Left renal pelvis (tissue), 4 donors: ENCODE measurements at regions not wholly inside any gene's neighbourhood (a gene's known extent, or its start where the extent isn't known, plus 50 kb on each side); places are given as distances from the start of the nearest gene placed in this dataset.

ENCODE experiments used
- DNase-seq, 4 donors: peaks; one replicate each; pipeline ENCODE4 v3.0.0-alpha.2; 2013; ENCODE audit warnings: low read depth in 4 of 4, low spot score in 3 of 4

GRCh38 chr4:123862812-123863211 is 466.2 kb downstream of the SPRY1 start:
- DNase-seq = no peak

GRCh38 chr4:123866796-123867195 is 470.2 kb downstream of the SPRY1 start:
- DNase-seq = no peak

GRCh38 chr4:123867910-123868587 is 471.5 kb downstream of the SPRY1 start:
- no peak for DNase-seq

- peak in 1 of 4 donors; percentile 50 for DNase-seq
Measured at GRCh38 chr4:123869286-123870215, 473.0 kb downstream of the SPRY1 start.

- no peak for DNase-seq
Measured at GRCh38 chr4:123870216-123870876, 473.8 kb downstream of the SPRY1 start.

- DNase-seq = no peak
Measured at GRCh38 chr4:123871341-123871740, 474.7 kb downstream of the SPRY1 start.

GRCh38 chr4:123874063-123874462 is 477.5 kb downstream of the SPRY1 start:
- DNase-seq = no peak

- no peak for DNase-seq
Measured at GRCh38 chr4:123876143-123876542, 479.5 kb downstream of the SPRY1 start.

- DNase-seq = no peak
Measured at GRCh38 chr4:123876671-123877101, 480.1 kb downstream of the SPRY1 start.

GRCh38 chr4:123877551-123877950 is 481.0 kb downstream of the SPRY1 start:
- no peak for DNase-seq

- DNase-seq = no peak
Measured at GRCh38 chr4:123878976-123879375, 482.4 kb downstream of the SPRY1 start.

- no peak for DNase-seq
Measured at GRCh38 chr4:123880631-123881030, 484.0 kb downstream of the SPRY1 start.

- no peak for DNase-seq
Measured at GRCh38 chr4:123884922-123885321, 488.3 kb downstream of the SPRY1 start.

GRCh38 chr4:123889507-123889906 is 492.9 kb downstream of the SPRY1 start:
- no peak for DNase-seq

- DNase-seq = no peak
Measured at GRCh38 chr4:123890889-123891288, 494.3 kb downstream of the SPRY1 start.

GRCh38 chr4:123891881-123892280 is 495.3 kb downstream of the SPRY1 start:
- no peak for DNase-seq

GRCh38 chr4:123892368-123892976 is 495.9 kb downstream of the SPRY1 start:
- DNase-seq = no peak

GRCh38 chr4:123893011-123893981 is 496.7 kb downstream of the SPRY1 start:
- DNase-seq = no peak

- DNase-seq = no peak
Measured at GRCh38 chr4:123896446-123897071, 500.0 kb downstream of the SPRY1 start.
